ENCODE measurements at regions not wholly inside any gene's neighbourhood (a gene's known extent, or its start where the extent isn't known, plus 50 kb on each side); places are given as distances from the start of the nearest gene placed in this dataset.
"Not testable (repeated sequence)": the region's sequence is repeated elsewhere in the genome, so short reads cannot be mapped to it uniquely, and the experiment has no call there.

- DNase-seq = no peak
Observed at GRCh38 chr6:51001399-51001798, 182.7 kb downstream of the TFAP2B start.

GRCh38 chr6:51004380-51004779, 185.7 kb downstream of the TFAP2B start:
- no peak for DNase-seq

GRCh38 chr6:51005779-51006178, 187.1 kb downstream of the TFAP2B start:
- no peak for DNase-seq

GRCh38 chr6:51007237-51007636, 188.6 kb downstream of the TFAP2B start:
- DNase-seq = no peak

GRCh38 chr6:51008693-51009092, 190.0 kb downstream of the TFAP2B start:
- not testable (repeated sequence) for DNase-seq

- DNase-seq = no peak
Observed at GRCh38 chr6:51013376-51013775, 194.7 kb downstream of the TFAP2B start.

GRCh38 chr6:51015394-51015793, 196.7 kb downstream of the TFAP2B start:
- no peak for DNase-seq

- DNase-seq = no peak
Observed at GRCh38 chr6:51016489-51016888, 197.8 kb downstream of the TFAP2B start.

- DNase-seq = no peak
Observed at GRCh38 chr6:51019806-51020205, 201.1 kb downstream of the TFAP2B start.

- no peak for DNase-seq
Observed at GRCh38 chr6:51021171-51021570, 202.5 kb downstream of the TFAP2B start.

GRCh38 chr6:51024126-51024525, 205.5 kb downstream of the TFAP2B start:
- no peak for DNase-seq

- DNase-seq = no peak
Observed at GRCh38 chr6:51025082-51025777, 206.6 kb downstream of the TFAP2B start.

GRCh38 chr6:51027283-51028065, 208.8 kb downstream of the TFAP2B start:
- DNase-seq = no peak

- no peak for DNase-seq
Observed at GRCh38 chr6:51028276-51028675, 209.6 kb downstream of the TFAP2B start.

GRCh38 chr6:51029561-51029960, 210.9 kb downstream of the TFAP2B start:
- no peak for DNase-seq

GRCh38 chr6:51045548-51045947, 226.9 kb downstream of the TFAP2B start:
- no peak for DNase-seq

- no peak for DNase-seq
Observed at GRCh38 chr6:51049288-51049982, 230.8 kb downstream of the TFAP2B start.

GRCh38 chr6:51049983-51050877, 231.6 kb downstream of the TFAP2B start:
- peak; percentile 98 for DNase-seq

GRCh38 chr6:51052716-51053115, 234.0 kb downstream of the TFAP2B start:
- DNase-seq = not testable (repeated sequence)

GRCh38 chr6:51055316-51055715, 236.6 kb downstream of the TFAP2B start:
- DNase-seq = not testable (repeated sequence)

GRCh38 chr6:51057296-51057695, 238.6 kb downstream of the TFAP2B start:
- DNase-seq = no peak

GRCh38 chr6:51060262-51060762, 241.6 kb downstream of the TFAP2B start:
- no peak for DNase-seq
